CD4-positive, alpha-beta T cell treated with Interleukin-4 for 4 hours (primary cell): ENCODE measurements at regions not wholly inside any gene's neighbourhood (a gene's known extent, or its start where the extent isn't known, plus 50 kb on each side); places are given as distances from the start of the nearest gene placed in this dataset.

Source experiments
- DNase-seq: peaks from one replicate; pipeline ENCODE4 v3.0.0-alpha.2; 2020

- no peak for DNase-seq
Observed at GRCh38 chr11:27287205-27287604, 75.8 kb downstream of the CCDC34 start.

DNA sequence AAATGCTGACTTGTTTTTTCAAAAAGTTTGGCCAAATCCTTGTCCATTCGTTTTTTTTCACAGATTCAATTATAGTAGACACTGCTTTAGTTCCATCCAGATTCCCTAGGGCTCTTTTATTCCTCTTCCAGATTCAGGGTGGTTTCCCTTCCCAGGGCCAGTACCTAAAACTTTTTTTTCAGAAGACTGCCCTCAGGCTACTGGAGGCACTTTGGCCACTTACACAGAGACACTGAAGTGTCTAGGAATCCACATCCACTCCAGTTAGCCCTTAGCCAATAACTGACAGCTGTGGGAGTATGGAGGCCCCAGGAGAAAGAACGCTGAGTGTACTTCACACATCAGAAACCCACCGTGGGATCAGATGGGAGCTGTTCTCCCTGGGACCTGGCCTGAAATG, 77.3 kb downstream of the CCDC34 start:
- no peak for DNase-seq

GRCh38 chr11:27282806-27283205, 80.2 kb downstream of the CCDC34 start:
- no peak for DNase-seq

DNA sequence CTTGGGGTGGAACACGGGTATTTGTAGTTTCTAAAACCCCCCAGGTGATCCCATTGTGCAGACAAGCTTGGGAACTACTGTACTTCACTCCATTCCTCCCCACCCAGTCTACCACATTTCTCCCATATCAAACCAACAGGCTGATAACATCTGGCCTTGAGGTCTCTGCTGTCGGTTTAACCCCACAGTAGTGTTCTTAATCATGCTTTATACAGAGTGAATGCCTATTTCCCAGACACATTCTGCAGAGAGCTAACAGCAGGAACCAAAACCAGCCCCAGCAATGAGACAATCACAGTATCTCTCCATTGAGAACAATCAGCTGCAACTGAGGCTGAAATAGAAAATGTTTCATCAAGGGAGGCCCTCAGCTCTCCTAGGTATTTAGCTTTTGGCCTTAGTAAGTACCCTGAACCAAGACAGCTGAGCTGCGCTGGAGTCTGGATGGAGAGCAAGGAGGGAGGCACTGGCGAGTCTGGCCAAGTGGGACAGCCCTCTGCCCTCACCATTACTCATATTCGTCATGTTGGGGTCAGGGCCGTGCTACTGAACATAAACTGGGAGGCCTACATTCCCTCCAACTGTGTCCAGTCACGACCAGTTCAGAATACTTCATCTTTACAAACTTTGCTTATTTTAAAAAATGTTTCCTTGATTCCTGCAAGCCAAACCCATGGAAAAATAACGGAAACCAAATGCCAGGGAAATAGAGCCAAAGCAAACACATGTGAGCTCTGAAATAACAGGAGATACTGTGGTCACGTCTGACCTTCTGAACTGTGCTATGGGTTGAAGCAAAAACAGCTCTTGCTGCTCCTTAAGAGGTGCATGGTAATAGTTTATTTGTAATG, 81.0 kb downstream of the CCDC34 start:
- DNase-seq, result no peak

GRCh38 chr11:27281276-27281675, 81.7 kb downstream of the CCDC34 start:
- DNase-seq, result no peak

DNA sequence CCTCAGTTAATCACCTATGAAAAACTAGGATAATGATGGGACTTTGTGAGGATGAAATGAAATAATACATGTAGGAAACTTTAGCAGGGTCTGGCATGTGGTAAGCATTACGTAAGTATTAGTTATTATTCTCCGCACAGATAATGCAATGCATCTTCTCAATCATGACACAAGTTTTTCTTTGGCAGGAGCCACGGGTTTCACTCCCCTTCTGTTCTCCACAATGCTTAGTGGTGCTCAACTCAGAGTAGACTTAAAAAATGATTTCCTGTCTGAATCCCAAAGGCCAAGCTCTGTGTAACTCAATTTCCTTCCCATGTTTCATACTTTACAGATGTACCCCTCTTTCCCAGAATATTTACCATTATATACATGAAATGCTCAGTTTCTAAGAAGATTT, 82.9 kb downstream of the CCDC34 start:
- DNase-seq, result no peak

DNA sequence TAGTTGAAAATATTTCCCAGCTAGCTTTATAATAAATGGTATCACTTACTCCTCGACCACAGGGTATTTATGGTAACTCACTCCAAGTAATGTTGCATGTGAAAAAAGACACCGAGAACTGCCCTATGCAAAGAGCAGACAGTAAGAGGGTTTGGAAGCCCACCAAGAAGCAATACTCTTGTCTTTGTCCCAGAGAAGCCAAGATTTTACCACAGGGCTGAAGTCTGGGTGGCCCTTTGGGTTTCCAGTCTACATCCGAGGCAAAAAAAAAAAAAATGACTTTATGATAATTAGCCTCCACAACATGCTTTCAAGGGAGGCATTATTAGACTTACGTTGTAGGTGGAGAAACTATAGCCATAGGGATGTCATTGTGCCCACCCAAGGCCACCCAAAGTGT, 83.6 kb downstream of the CCDC34 start:
- no peak for DNase-seq

- DNase-seq, result no peak
Observed at GRCh38 chr11:27277843-27278242, 85.2 kb downstream of the CCDC34 start.

GRCh38 chr11:27276141-27276540, 86.9 kb downstream of the CCDC34 start:
- no peak for DNase-seq

DNA sequence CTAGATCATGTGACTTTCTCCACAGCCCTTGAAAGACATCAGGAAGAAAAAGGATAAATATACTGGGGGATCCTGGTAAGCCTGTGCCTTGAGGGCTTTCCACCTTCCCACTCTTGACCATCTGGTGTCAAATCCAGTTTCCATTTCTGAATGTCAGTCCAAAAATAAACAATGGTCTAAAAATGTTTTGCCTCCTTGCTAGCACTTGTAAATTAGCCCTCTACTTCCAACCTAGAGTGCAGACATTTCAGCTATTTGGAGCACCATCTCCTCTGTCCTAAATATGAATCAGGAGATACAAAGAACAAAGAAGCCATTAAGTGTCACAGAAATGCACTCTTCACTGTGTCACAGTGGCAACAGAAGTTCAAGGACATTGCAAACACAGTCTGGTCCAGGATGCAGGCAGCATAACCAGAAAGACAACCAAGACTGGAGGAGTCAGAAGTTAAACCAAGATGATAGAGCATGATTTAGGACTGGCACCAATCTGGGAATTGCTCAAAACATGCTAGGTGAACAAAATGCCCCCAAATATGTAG, 88.1 kb downstream of the CCDC34 start:
- no peak for DNase-seq

DNA sequence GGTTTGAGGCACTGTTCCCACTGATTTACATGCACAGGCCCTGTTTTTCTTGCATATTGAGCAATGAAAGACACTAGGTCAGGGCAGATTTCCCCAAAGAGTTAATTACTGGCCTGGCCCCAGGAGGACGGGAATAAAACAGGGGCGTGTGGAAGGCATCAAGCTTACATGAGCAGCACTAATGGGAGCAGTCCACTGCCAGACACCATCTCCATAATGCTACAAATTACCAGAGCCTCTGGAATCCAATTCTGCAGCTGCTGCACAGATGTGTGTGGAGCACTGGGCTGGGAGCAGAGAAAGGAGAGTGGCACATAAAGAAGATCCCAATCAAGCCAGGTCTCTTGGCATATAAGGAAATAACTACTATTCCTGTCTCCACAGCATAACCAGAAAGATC, 96.9 kb downstream of the CCDC34 start:
- DNase-seq, result no peak

GRCh38 chr11:27263986-27264385, 99.0 kb downstream of the CCDC34 start:
- no peak for DNase-seq

DNA sequence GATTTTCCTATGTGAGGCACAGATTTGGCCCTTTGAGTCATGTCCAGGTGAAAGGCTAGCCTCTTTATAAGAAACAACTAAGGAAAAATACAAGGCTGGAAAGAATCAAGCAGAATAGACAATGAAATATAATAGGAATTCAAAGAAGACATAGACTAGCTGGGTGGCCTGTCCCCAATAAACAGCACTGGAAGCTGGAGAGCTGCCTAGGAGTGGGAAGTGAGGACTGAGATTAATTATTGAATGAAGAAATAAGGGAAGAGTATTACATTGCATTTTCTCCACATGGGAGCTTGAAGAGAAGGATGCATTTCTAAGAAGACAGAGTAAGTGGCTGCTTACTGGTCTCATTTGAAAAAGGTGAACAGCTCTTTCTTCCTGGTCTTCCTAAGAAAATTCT, 100.0 kb downstream of the CCDC34 start:
- no peak for DNase-seq

- DNase-seq, result no peak
Observed at GRCh38 chr11:27255447-27255828, 107.6 kb downstream of the CCDC34 start.

DNA sequence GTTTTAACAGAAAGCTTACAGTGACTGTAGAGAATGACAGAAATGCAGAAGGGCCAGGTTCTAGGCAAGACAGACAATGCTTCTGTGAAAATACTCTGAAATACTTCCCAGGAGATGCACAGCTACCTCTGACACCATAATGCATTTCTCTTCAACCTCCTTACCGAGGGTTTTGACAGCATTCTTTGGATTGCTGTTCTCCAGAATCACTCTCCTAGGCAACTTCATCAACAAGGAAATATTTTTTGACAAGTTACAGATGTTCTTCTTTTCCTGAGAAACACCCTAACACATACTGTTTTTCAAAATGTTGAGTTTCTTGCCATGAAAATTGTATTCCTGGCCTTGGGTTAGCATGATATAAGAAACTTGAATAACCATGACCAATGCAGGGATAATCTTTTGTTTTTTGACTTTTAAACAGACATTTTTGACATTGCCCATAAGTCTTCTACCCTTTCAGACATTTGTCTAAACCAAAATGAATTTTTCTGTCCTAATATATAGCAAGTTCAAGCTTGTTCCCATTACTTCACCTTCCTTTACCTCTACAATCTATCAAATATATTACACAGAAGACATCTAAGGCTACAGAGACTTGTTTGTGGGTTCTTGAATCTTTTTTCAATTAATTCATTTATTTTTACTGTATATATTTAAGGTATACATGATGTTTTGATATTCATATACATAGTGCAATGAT, 108.1 kb downstream of the CCDC34 start:
- DNase-seq, result no peak

DNA sequence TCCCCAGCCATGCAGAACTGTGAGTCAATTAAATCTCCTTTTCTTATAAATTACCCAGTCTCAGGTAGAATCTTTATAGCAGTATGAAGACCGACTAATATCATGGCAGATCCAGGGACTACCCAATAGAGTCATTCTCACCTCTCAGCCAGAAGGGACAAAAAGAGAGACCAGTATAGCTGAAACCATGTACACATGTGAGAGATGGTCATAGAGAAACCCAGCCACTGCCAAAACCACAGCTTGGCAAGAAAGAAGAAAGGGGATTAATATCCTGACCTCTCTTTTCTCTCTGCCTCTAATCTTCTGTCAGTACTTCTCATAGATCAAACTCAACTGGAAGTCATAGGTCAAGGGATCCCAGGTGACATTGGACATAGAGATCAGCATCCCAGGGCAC, 109.8 kb downstream of the CCDC34 start:
- no peak for DNase-seq

DNA sequence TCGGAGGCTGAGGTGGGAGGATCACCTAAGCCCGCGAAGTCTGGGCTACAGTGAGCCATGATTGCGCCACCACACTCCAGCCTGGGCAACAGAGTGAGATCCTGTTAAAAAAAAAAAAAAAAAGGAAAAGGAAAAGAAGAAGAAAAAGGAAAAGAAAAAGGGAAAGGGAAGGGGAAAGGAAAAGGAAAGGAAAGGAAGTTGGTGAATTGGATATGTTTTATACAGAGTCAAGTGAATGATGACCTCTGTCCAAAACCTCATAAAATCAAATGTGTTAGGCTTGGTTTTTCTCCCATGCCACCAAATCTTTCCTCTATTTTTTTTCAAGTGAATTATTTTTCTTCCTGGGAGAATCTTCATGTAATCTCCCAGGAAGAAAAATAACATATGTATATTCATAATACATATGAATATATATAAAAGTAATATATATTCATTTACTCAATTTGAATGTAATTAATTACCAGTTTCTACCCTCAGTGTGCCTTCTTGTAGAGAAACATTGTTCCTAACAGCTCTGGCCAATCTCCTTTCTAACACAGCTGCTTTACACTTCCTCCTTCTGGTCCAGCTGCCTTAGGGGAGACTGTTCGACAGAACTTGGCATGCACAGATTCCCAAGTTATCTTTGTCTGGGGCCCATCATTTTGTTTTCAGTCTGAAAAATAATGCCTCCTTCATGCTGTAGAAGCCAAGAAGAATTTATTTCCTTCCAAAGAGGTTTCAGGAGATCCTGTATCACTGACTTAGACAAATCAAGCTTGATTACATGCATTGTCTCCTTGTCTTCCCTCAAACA, 111.9 kb downstream of the CCDC34 start:
- DNase-seq, result no peak

DNA sequence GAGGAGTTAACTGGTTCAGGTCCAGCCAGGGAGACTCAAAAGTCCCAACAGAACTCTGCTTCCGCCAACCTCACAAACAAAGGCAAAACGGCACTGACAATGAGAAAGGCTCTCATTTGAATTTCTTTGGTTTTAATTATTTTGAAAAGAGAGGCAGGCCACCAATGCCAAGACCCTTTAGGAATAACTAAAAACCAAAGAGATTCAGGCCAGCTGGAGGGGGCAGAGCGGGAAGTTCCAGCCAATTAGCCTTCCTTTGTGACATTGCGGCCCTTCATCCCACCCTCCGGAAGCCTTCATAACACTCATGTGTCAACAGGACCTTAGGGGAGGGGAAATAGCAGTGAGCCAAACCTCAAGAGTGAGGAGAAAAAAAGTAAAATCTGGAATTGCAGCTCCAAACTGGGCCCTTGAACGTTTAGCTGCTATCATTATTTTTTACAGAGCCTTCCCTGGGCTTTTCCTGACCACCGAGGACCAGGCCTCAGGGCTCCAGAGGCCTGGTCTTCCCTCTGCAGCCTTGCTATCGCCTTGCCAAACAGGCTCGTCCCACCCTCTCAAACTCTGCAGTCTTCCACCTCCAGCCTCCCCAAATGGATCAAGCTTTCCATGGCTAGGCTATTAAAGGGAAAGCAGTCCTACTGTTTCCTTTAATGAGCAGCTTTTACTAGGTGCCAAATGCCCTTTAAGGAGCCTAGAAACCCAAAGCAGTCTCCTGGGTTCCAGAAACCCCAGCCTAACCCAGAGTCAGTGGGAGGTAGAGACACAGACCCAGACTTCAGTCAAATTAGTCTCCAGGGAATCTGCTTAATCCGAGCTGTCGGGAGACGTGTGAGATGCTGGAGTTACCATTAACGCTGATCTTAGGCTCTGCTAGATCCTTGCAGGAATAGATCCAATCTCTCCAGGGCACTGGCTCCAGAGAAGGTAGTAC, 114.2 kb downstream of the CCDC34 start:
- DNase-seq, result no peak

DNA sequence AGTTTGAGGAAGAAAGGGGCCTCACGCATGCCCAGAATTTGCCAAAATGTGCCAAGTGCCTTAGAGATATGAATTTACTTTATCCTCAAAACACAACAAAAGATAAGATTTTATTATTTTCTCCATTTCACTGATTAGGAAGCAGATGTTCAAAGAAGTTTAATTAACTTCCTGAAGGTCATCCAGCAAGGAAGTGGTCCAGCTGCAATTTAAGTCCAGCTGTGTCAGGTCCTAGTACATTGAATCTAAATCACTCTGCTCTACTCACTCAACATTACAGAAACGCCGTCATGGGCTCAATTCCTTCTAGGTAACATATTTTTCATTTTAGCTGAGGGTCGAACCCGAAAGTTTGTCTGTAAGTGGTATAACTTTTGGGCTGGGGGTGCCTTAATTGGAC, 115.4 kb downstream of the CCDC34 start:
- no peak for DNase-seq

DNA sequence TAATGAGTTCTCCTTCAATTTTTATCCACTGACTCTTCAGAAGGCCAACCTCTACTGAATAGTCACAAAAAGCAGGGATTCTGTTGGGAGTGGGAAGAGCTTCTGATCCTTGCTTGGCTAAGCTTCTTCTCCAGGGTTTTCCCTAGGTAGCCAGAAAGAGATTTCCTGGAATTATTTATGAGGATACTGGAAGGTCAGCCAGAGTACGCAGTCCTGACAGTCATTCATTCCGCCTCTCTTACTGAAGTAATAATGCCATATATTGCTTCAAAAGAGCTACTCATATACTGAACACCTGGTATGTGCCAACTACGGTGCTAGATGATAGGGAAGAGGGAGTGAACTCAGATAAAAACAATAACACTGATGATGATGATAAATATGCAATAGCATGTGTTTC, 116.1 kb downstream of the CCDC34 start:
- DNase-seq, result no peak

- no peak for DNase-seq
Observed at GRCh38 chr11:27244900-27245299, 118.1 kb downstream of the CCDC34 start.

DNA sequence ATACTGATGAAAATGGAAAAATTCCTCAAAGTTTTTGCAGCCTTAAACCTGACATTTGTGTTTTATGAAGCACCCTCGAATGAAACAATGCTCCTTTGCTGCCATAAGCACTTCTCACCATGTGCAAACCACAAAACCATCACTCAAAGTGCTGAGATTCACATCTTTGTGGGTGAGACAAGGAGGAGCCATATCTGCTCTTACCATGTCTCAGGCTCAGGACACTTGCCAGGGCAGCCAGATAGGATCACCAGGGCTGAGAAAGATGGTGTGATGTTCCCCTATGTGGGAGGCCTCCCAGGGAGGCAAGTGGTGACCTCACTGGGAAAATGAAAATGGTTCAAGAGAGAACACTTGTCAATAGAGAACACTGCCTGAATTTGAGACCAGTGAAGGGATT, 120.4 kb downstream of the CCDC34 start:
- DNase-seq, result no peak
